K562 (cell line): ENCODE measurements at regions not wholly inside any gene's neighbourhood (a gene's known extent, or its start where the extent isn't known, plus 50 kb on each side); places are given as distances from the start of the nearest gene placed in this dataset.

Experiments used
- ATAC-seq: fragments of 200-7000 bp; cut with Tn5 transposase; 3 replicates; pipeline ENCODE4 v1.9.1; 2020; ENCODE audit warnings: moderate library complexity
- BruUV-seq: library from RNA; stranded (reverse); fragments of 400-500 nt; replicated peaks from 2 replicates; lab custom pipeline; 2021; lab: Mats Ljungman, UMichigan
- CTCF ChIA-PET: fragments of 300-600 bp; formaldehyde crosslinking; extraction: SDS; loops from one replicate; lab custom pipeline; 2021; ENCODE audit warnings: low intra/inter-chr PET ratio; lab: Yijun Ruan, JAX
- POLR2A ChIA-PET: fragments of 300-600, 350-650 bp; sonication (Branson Sonifier 250); formaldehyde crosslinking; extraction: SDS; loops from one replicate; lab custom pipeline; 2021; ENCODE audit warnings: antibody characterized with exemption, inconsistent platforms; lab: Yijun Ruan, JAX
- DNase-seq, 4 experiments: peaks; one replicate each; pipeline versions ENCODE4 v3.0.0 to v3.0.0-alpha.2; 2011 to 2018; ENCODE audit warnings: low spot score in 3 of 4, mixed read lengths in 3 of 4; ENCODE audit errors: extremely low read depth in 1 of 4
- FAIRE-seq: peaks from 2 replicates; lab custom pipeline; 2011; peaks lifted over from hg19 to GRCh38; lab: Jason Lieb, UNC
- H2AFZ ChIP-seq: 2 replicates; pipeline ENCODE4 v1.6.0; 2011; ENCODE audit warnings: low read depth, low read length, control low read depth, inconsistent platforms
- H3K27ac ChIP-seq: fragments of 200-600 bp; 3 replicates; pipeline ENCODE4 v1.8.0; 2011; ENCODE audit warnings: low read depth, mild to moderate bottlenecking, control low read depth, inconsistent platforms, low read length, moderate library complexity, mixed read lengths; ENCODE audit errors: extremely low read depth
- H3K27me3 ChIP-seq, 2 experiments: fragments of 300-600 bp in 1 of 2; 2 replicates in 1 of 2; 3 replicates in 1 of 2; pipeline versions ENCODE4 v1.6.0 to v1.8.0; 2011; ENCODE audit warnings: inconsistent platforms in 2 of 2, low read length in 2 of 2, mild to moderate bottlenecking in 1 of 2, mixed read lengths in 1 of 2, moderate library complexity in 1 of 2; ENCODE audit not compliant: control insufficient read depth in 2 of 2, insufficient read depth in 2 of 2
- H3K36me3 ChIP-seq: fragments of 300-600 bp; 3 replicates; pipeline ENCODE4 v1.8.0; 2011; ENCODE audit warnings: mild to moderate bottlenecking, low read length, inconsistent platforms; ENCODE audit not compliant: control insufficient read depth, insufficient read depth
- H3K4me1 ChIP-seq, 2 experiments: fragments of 200-600 bp in 1 of 2; replicated peaks in 1 of 2; 2 replicates in 1 of 2; 3 replicates in 1 of 2; pipeline versions ENCODE4 v1.5.1 to v1.8.0; 2011; ENCODE audit warnings: inconsistent platforms in 2 of 2, low read length in 2 of 2, mild to moderate bottlenecking in 1 of 2, mixed read lengths in 1 of 2, moderate library complexity in 1 of 2; ENCODE audit not compliant: control insufficient read depth in 2 of 2, insufficient read depth in 2 of 2
- H3K4me2 ChIP-seq: 2 replicates; pipeline ENCODE4 v1.6.1; 2011; ENCODE audit warnings: low read length, control low read depth, inconsistent platforms, mixed read lengths; ENCODE audit not compliant: insufficient read depth
- H3K4me3 ChIP-seq: fragments of 200-600 bp; sonication (generic), shearing (Covaris generic); 2 replicates; pipeline ENCODE4 v1.5.1; 2016; ENCODE audit warnings: control low read depth, inconsistent platforms
- H3K79me2 ChIP-seq: fragments of 200-600 bp; 3 replicates; pipeline ENCODE4 v1.8.0; 2011; ENCODE audit warnings: low read length, inconsistent platforms; ENCODE audit not compliant: control insufficient read depth, insufficient read depth
- H3K9ac ChIP-seq, 2 experiments: 2 replicates each; pipeline versions ENCODE4 v1.6.0 to v1.6.1; 2011; ENCODE audit warnings: low read depth in 2 of 2, low read length in 2 of 2, control low read depth in 1 of 2, inconsistent platforms in 1 of 2, mild to moderate bottlenecking in 1 of 2, mixed read lengths in 1 of 2; ENCODE audit not compliant: insufficient read depth in 1 of 2
- H3K9me1 ChIP-seq: one replicate; pipeline ENCODE4 v1.6.0; 2011; ENCODE audit warnings: inconsistent platforms, mild to moderate bottlenecking, low read length, moderate library complexity; ENCODE audit not compliant: control insufficient read depth, insufficient read depth
- H3K9me3 ChIP-seq: replicated peaks from 2 replicates; pipeline ENCODE4 v1.5.1; 2011; ENCODE audit warnings: low read depth, low read length, inconsistent platforms; ENCODE audit not compliant: control insufficient read depth, insufficient read depth
- H4K20me1 ChIP-seq: replicated peaks from 2 replicates; pipeline ENCODE4 v1.6.1; 2011; ENCODE audit warnings: low read length, inconsistent platforms, mixed read lengths; ENCODE audit not compliant: control insufficient read depth, insufficient read depth
- DIDO1 ChIP-seq: fragments of 450-650 bp; IDR thresholded peaks from 2 replicates; pipeline ENCODE4 v1.6.1; 2016; ENCODE audit warnings: low read depth, missing biosample characterization, missing genetic modification characterization
- ELF1 ChIP-seq: fragments of 200-800 bp; sonication (Bioruptor generic); IDR thresholded peaks from 2 replicates; pipeline ENCODE4 v1.6.1; 2016; ENCODE audit warnings: missing genetic modification characterization, missing compliant biosample characterization
- FOXM1 ChIP-seq, 2 experiments: fragments of 450-650 bp in 1 of 2; sonication (generic) in 1 of 2; formaldehyde crosslinking in 1 of 2; IDR thresholded peaks; 2 replicates each; pipeline versions ENCODE4 v1.6.1 to v1.9.0; 2017 to 2022; ENCODE audit warnings: low read depth in 2 of 2, mild to moderate bottlenecking in 2 of 2, missing genetic modification reagents in 1 of 2, moderate library complexity in 1 of 2
- GABPB2 ChIP-seq: fragments of 250-450 bp; sonication (Bioruptor Pico); conservative IDR thresholded peaks from 2 replicates; pipeline ENCODE4 v1.5.1; 2021; ENCODE audit warnings: mild to moderate bottlenecking
- MBD2 ChIP-seq: sonication (generic); IDR thresholded peaks from 2 replicates; pipeline ENCODE4 v1.6.1; 2016; ENCODE audit warnings: low read depth, borderline replicate concordance
- NRF1 ChIP-seq, 2 experiments: fragments of 450-650 bp; IDR thresholded peaks in 1 of 2; conservative IDR thresholded peaks in 1 of 2; 2 replicates each; pipeline ENCODE4 v1.6.1; 2014; ENCODE audit warnings: mild to moderate bottlenecking in 2 of 2
- PURB ChIP-seq: sonication (generic); formaldehyde crosslinking; IDR thresholded peaks from 2 replicates; pipeline ENCODE4 v1.9.0; 2021; ENCODE audit warnings: low read depth, mild to moderate bottlenecking, missing genetic modification reagents
- SIN3A ChIP-seq, 2 experiments: fragments of 150-350 bp in 1 of 2; IDR thresholded peaks; 2 replicates each; pipeline ENCODE4 v1.6.1; 2011 to 2016; ENCODE audit warnings: borderline replicate concordance in 2 of 2, low read depth in 2 of 2, low read length in 2 of 2, mild to moderate bottlenecking in 2 of 2, moderate library complexity in 2 of 2; ENCODE audit not compliant: control insufficient read depth in 1 of 2
- SIN3B ChIP-seq: fragments of 450-650 bp; IDR thresholded peaks from 2 replicates; pipeline ENCODE4 v1.6.1; 2017; ENCODE audit warnings: low read depth, mild to moderate bottlenecking, moderate library complexity
- SREBF2 ChIP-seq: sonication (generic); formaldehyde crosslinking; IDR thresholded peaks from 2 replicates; pipeline ENCODE4 v1.4.0; 2020; ENCODE audit warnings: mild to moderate bottlenecking, missing genetic modification reagents
- ZNF124 ChIP-seq: sonication (generic); formaldehyde crosslinking; IDR thresholded peaks from 2 replicates; pipeline ENCODE4 v1.8.1; 2022; ENCODE audit warnings: missing genetic modification reagents
- ZNF165 ChIP-seq: fragments of 250-450 bp; sonication (Bioruptor Pico); IDR thresholded peaks from 2 replicates; pipeline ENCODE4 v1.4.0; 2020; ENCODE audit warnings: borderline replicate concordance
- ZNF3 ChIP-seq: fragments of 250-450 bp; sonication (Bioruptor Pico); IDR thresholded peaks from 2 replicates; pipeline ENCODE4 v1.5.0; 2021; ENCODE audit warnings: mild to moderate bottlenecking, moderate library complexity
- ZNF347 ChIP-seq: fragments of 450-650 bp; formaldehyde crosslinking; IDR thresholded peaks from 2 replicates; pipeline ENCODE4 v1.4.0; 2020; ENCODE audit warnings: low read depth, mild to moderate bottlenecking, moderate library complexity
- ZNF384 ChIP-seq: IDR thresholded peaks from 2 replicates; pipeline ENCODE4 v1.6.1; 2012; ENCODE audit warnings: low read depth, low read length, improper control_type of control experiment
- ZNF696 ChIP-seq: fragments of 250-450 bp; sonication (Bioruptor Pico); conservative IDR thresholded peaks from 2 replicates; pipeline ENCODE4 v1.4.0; 2020; ENCODE audit warnings: mild to moderate bottlenecking, moderate library complexity
- WGBS: fragments of 100-300 bp; shearing (Covaris generic); methylation state at CpG from one replicate; pipeline ENCODE4 v1.1.6; 2016; ENCODE audit warnings: low coverage, mixed read lengths; ENCODE audit not compliant: insufficient coverage; ENCODE audit errors: missing lambda C conversion rate; 5-methylcytosine and 5-hydroxymethylcytosine counted together
- in situ Hi-C: fragments of 300-500 bp; cut with MboI; formaldehyde crosslinking; loops from 4 replicates; pipeline ENCODE4 v1.15.0; 2018; ENCODE audit warnings: inconsistent platforms, mixed read lengths
- intact Hi-C: fragments of 100-400 bp; cut with micrococcal nuclease; formaldehyde crosslinking; loops from 2 replicates; pipeline ENCODE4 v1.14.2; 2022
- TF ChIP-seq, protein P1 (sequence below): fragments of 250-450 bp; sonication (Bioruptor Pico); IDR thresholded peaks from 2 replicates; pipeline ENCODE4 v1.8.0; 2021; ENCODE audit warnings: moderate library complexity, mild to moderate bottlenecking, inconsistent platforms

GRCh38 chr13:44296856-44297255, 76.8 kb upstream of the SERP2 start:
- FAIRE-seq, result no peak
- Histone ChIP-seq H3K9ac (no peak overlapping the region), H2AFZ (no peak overlapping the region), H3K27ac (no peak overlapping the region), H3K27me3 (peaks cover under 1 to 19% of the 10 kb centered on the region in 2 experiments; a peak in 4 of 5 replicates), H3K4me1 (no peaks in the 10 kb centered on the region; a peak in 1 of 5 replicates), H3K4me3 (no peak overlapping the region), H3K9me1 (no peaks in the 10 kb centered on the region), H3K36me3 (no peaks in the 10 kb centered on the region), H3K79me2 (no peaks in the 10 kb centered on the region), H3K4me2 (no peak overlapping the region), H4K20me1 (no peaks in the 10 kb centered on the region), H3K9me3 (no peaks in the 10 kb centered on the region)
- intact Hi-C loops (no loop called here), in situ Hi-C loops (no loop called here)
- POLR2A ChIA-PET, result no interaction called here
- CTCF ChIA-PET, result no interaction called here
- WGBS, result 0% methylated on average over 5 of the region's 5 CpGs
- no peak for TF ChIP-seq GABPB2 (CRISPR knock-in tag)
- no peak for TF ChIP-seq ZNF3
- TF ChIP-seq FOXM1 (IDR thresholded peaks at IDR 0.05; ENCODE audit: low read depth), result no peak
- TF ChIP-seq FOXM1 (CRISPR knock-in tag; IDR thresholded peaks at IDR 0.05; ENCODE audit: low read depth), result no peak
- no peak for TF ChIP-seq MBD2
- TF ChIP-seq ZNF347 (CRISPR knock-in tag), result no peak
- no peak for TF ChIP-seq SIN3A (IDR thresholded peaks at IDR 0.05; ENCODE audit: borderline replicate concordance in 2 of 2, control insufficient read depth in 1 of 2, low read depth in 2 of 2, low read length in 2 of 2)
- no peak for TF ChIP-seq ZNF124
- no peak for TF ChIP-seq NRF1 (conservative IDR thresholded peaks at IDR 0.05 in 1 of 2, IDR thresholded peaks at IDR 0.05 in 1 of 2)
- TF ChIP-seq ZNF165 (CRISPR knock-in tag), result no peak
- no peak for TF ChIP-seq ZNF696 (CRISPR knock-in tag)
- TF ChIP-seq PURB (CRISPR knock-in tag), result no peak
- TF ChIP-seq ZNF384, result no peak
- TF ChIP-seq DIDO1 (tag), result no peak
- TF ChIP-seq SIN3B, result no peak
- no peak for TF ChIP-seq ELF1 (tag)
- TF ChIP-seq, protein P1, sequence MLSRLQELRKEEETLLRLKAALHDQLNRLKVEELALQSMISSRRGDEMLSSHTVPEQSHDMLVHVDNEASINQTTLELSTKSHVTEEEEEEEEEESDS (CRISPR knock-in tag), result no peak
- no peak for TF ChIP-seq SREBF2
- no TSS peak for BruUV-seq
- ATAC-seq, result no peak
- DNase-seq, result no peak
